HG03354 (cell line): ENCODE measurements at regions not wholly inside any gene's neighbourhood (a gene's known extent, or its start where the extent isn't known, plus 50 kb on each side); places are given as distances from the start of the nearest gene placed in this dataset.

Experiments
- ATAC-seq: cut with Tn5 transposase; IDR thresholded peaks from one replicate; pipeline ENCODE4 v1.9.1; 2021; ENCODE audit warnings: mild to moderate bottlenecking; ENCODE audit not compliant: unreplicated experiment, poor library complexity, severe bottlenecking

DNA sequence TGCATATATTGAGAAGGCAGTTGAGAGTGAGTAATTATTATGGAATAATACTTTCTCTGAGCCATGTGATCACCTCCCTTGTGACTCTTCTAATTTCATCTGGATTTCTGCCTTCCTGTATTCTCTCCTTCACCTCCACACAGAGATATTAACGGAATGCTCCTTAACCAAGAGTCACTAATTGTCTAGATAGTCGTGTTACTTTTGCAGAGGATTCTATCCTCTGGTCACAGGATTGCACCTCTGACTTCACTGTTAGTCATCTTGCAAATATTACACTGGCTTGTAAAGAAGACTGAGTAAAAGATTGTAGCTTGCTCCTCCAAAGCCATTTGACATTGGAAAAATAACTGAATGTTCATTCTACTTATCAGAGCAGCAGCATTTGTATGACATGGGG is 160.9 kb downstream of the SH2D1A start:
- no peak for ATAC-seq

DNA sequence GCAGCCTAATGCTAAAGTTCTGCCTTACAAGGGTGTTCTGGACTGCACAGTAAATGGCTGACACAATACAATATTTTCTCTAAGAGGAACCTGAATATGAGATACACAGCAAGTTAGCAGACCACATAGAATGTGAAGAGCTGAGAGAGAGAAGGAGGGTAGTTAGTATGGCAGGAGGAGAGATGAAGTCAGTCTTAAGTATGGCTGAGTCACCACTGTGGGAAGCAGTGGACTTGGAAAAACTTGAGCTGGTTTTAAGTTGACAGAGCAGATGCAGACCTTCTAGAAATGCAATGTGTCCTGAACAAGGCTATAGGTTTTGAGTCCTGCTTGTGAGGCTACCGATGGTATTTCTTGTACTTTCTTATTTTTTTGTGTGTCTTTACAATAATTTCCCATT is 172.5 kb downstream of the SH2D1A start:
- no peak for ATAC-seq

DNA sequence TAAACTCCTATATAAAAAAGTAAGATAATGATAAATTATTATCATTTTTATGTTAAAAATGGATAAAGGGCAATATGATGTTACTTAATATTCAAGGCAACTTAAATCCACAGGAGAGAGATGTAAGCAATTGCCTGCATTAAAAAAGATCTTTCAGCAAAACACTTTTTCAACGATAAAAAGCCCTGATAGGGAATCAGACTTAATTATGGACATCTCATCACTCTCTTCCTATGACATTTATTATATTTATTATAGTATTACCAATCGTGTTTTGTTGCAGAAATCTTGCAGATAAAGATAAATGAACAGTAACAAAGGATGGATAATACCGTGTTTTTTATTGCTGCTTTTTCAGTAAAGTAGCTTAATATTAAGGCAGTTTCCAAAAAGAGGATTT is 178.5 kb downstream of the SH2D1A start:
- no peak for ATAC-seq

DNA sequence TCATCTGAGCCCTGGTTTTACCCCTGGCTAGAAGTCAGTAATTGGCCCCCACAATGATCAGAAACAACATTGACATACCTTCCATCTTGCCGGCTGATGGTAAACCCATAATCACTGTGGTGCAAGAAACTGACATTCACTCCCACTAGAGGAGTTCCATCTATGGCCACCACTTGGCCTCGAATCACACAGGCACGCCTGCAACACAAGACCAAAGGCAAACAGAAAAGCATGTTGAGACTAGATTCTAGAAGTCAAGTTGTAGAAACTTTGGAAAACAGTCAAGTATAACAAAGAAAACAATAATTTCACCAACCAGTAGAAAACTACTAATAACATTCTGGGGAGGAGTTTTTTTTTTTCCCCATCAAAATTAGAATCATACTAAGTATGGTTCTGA is 183.4 kb downstream of the SH2D1A start:
- ATAC-seq = no peak

DNA sequence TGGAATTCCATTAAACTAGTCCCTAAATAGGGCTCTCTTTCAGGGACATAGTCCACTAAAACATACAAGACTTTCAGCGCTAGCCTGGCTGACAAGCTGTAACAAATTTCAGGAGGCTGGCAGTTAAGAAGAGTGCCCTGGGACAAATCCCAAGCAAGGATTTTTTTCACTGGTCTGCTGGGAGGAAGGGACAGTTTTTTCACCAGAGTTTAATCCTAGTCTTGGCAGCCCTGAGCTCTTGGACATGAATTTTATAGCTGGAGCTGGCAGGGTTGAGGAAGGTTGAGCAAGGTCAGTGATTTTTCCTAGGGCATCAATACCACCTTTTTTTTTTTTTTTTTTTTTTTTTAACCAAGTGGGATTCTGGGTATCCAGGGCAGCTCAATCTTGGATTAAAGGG is 184.4 kb downstream of the SH2D1A start:
- ATAC-seq = no peak

DNA sequence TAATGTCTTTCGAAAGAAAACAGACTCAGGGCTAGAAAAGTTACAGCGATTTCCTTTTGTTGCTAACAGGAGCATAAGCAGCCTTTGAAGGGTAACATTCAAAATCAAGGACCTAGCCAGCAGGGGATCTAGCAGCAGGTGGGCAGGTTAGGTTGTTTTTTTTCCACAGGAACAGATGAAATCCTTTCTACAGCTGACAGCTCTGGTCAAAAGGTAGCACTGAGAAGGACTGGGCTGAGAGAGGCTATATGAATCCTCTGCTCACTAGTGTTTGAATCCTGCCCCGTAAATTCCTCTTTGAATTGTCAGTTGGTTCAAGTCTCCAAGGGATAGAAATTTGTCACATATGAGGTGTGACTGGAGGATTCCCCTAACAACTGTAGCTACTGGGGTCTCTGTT is 188.2 kb downstream of the SH2D1A start:
- ATAC-seq = no peak

DNA sequence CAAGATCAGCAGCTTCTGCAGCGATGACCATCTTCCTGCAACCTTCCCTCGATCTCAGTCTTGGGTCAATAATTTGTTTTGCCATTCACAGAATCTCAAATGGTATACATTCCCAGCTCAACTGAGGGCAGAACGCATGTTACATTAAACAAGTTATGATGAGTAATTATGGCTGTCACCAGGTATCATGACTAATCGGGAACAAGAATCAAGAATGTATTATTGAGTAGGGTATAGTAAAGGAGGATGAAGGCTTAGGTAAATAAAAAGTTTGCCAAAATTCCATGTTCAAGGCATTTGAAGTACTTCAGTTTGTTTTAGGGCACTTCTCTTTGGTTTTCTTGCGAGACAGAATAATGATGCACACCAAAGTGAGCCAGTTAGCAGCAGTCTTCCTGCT is 194.1 kb downstream of the SH2D1A start:
- ATAC-seq = no peak

DNA sequence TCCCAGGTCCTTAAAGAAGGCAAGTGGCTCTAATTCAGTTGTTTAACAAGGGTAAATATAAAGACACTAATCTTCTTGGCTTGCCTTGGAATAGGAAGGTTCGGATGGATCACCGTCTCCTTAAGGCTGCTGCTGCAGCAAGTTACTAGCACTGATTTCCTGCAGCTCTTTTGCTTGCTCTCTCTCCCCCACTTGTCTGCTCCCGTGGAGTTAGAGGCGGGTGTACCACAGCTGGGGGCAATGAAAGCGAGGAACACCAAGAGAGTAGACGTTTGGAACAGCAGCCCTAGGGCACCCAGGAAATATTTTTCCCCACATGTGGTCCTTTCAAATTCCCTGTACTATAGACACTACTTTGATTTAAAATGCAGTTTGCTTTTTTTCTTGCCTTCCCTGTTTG is 202.2 kb downstream of the SH2D1A start:
- no peak for ATAC-seq

DNA sequence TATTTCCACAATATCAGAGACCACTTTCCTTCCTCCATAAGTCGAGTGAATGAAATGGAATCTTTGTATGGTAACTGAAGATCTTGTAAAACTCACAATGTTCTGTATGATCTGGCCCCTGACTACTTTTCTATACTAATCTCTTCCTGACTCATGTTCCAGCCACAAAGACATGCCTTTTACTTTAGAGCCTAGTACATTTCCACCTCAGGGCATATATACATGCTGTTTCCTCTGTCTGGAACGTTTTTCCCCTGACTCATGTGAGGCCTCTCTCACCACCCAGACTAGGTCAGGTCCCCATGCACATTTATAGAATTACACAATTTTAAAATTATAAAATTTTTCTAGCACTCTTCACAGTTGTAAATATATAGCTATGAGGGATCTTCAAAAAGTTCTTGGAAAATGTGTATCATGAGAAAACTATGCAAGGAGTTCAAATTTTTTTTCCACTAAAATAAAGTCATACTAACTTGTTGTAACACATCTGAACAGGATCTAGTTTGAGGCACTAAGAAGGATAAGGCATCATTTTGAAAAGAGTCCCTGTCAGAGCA is 208.8 kb downstream of the SH2D1A start:
- no peak for ATAC-seq

DNA sequence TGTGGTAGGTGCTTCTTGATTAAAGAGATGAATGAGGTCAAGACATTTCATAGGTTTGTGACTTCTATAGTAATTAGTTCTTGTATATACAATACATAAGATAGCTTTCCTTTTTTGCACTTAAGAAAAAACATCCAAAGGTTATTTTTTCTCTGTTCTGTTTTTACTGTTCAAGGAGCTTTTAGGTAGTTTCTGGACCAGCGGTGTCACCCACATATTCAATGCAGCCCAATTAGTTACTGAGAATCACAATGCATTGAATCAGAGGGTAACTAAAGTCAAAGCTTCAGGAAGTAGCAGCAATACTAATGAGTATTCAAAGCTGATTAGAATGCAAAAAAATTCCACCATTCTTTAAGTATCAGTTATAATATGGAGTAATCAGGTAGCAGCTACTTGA is 211.6 kb downstream of the SH2D1A start:
- ATAC-seq = no peak

DNA sequence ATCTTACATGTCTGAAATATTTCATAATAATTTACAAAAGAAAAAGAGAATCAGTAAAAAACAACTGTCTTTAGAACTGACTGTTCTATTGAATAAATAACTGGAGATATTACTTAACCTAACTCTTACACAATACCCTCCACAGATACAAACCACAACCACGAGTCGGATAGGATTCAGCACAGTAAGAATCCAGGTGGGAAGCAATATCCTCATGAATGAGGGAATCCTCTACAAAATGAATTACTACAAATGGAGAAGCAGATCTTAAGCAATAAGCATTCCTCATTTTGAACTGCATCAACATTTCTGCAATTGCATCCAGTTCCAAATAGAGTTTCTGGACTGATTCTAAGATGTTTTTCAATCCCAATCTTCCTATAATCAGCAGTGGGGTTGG is 227.1 kb downstream of the SH2D1A start:
- ATAC-seq = no peak

DNA sequence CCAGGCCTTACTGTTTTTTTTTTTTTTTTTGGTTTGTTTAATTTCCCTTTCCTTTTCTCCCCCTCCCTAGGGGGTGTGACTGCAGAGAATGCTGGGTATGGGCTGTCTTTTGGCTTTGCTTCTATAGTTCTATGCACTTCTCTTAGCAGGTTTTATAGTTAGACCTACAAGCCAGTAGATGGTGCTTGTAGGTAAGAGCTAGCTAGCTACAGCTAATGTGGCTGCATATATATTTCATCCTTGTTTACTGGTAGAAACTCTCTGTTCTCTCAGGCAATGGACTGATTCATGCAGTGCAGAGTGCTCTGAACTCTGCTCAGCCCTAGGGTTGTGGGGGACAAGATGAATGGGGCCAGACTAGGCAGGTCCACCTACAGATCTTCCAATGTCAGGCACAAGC is 246.4 kb downstream of the SH2D1A start:
- no peak for ATAC-seq

DNA sequence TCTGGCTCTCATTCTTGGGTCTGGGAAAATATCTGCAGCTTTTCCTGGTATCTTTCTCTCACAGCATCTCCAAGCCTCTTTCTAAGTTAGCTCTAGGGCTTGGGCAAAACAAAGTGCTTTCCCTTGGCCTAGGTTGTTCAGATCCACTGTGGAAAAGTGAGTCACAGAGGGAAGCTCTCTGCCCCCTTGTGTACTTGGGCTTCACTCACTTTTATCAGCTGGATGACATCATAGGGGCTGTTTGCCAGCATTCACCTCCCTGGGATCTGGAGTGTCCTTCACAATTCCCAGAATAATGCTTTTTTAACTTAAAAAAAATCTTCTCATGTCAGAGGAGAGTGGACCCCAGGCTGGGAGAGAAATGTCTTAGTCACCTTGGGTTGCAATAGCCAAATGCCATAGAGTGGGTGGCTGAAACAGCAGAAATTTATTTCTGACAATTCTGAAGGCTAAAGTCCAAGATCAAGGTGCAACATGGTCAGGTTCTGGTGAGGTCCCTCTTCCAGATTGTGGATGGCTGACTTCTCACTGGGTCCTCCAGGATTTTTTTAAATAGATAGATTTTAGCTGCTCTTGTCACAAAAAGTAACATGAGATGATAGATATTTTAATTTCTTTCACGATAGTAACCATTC is 247.8 kb downstream of the SH2D1A start:
- ATAC-seq = no peak

DNA sequence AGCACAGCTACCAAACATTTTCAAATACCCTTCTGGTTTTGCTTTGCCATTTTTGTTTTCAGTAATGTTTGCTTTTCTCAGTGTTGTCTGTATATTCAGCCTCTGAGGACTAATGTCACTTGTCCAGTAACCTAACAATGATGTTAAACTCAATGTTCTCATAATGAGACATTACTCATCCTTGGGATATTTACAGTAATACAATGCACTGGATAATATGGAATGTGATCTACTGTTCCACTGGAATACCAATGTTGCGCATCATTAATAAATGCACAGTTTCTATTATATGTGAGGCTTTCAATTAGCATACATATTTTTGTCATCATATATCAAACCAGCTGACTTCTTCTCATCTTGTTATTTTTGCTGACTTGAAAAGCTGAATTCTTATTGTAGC is 259.1 kb downstream of the SH2D1A start:
- ATAC-seq = no peak

DNA sequence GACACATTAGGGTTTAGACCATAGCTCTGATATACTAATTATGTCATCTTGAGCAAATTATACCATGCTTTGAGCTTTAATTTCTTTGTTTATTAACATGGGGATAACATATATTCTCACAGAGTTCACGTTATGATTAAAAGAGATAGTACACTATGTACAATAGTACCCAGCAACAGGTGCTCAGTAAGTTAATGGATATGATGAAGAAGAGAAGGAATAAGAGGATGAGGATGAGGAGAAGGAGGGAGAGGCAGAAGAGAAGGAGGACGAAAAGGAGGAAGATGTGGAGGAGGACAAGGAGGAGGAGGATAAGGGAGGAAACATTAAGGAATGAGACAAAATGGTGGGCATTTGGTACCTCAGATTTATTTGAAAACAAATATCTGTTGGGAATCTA is 260.4 kb downstream of the SH2D1A start:
- no peak for ATAC-seq

DNA sequence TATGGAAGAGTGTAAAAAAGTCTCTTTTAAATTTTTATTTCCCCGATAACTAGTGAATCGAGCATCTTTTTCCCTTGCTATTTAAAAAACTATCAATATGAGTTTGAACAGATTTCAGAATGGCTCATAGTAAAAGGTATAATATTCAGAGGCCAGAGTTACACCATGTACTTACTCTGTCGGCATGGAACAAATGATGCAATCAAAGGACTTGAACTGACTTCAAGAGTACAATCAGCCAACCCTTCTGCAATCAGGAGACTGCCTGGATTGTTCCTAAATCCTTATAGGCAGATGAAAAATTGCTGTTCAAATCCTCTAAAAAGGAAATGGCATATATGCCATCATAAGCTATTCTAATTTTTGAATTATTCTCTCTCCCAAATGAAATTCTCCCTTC is 273.3 kb downstream of the SH2D1A start:
- ATAC-seq = no peak

DNA sequence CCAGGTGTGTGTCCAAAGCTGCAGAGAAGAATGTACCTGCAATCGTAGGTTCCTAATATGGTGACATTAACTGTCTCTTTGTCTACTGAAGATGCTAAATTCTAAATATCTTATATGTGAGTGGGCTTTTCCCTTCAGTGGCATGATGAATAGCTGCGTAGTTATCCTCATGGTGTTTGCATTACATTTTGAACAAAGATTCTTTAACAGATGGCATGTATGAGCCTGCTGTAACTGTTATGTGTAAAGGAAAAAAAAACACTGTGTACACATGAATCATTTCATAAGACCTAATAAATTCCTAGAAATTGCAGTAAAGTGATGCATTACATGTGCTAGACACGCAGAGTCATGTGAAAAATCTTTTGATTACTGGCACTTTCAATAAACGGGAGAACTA is 288.0 kb downstream of the SH2D1A start:
- no peak for ATAC-seq

DNA sequence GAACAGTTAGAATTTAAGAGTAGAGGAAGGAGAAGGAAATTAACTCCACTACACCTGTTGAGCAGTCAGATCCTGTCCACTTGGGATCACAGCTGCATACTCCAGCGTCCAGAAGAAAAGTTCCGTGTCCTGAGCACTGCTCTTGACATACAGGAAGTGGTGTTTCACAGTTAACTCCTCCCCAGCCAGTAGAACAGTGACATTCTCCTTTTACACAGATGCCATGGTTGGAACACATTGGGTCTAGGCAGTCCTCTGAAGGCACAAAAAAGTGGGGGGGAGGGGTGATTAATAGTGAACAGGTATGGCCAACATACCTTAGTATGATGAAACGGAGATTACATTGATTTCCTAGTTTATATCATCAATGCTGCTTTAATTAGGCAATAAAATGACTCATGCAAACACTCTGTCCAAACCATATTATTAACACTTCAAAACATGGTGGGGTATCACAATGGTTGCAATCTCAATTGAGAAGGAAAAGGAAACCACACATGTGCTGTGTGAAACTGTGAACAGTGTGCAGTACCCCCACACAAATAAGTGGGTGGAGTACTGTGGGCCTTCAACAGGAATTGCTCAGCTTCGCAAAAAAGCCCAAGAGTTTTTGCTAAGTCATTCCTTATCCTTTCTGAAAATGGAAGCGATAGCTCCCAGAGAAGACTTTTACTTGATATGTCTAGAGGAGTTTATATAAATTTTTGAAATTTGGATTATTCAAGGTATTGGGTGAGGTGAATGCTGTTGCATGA is 295.6 kb downstream of the SH2D1A start:
- no peak for ATAC-seq

DNA sequence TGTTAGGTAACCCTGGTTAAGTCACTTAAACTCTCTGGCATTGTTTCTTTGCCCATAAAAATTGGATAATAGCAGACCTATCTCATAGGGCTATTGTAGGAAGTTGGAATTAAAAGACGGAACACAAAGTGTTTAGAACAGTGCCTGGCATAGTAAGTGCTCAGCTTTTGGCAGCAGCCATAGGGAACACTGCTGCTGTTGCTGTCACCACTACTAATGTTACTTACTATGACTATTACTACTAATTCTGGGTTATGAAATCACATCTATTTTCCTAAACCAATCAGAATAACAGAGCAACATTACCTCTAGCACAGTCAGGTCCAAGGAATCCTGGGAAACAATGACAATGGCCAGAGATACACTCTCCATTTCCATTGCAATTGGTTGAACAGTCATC is 300.0 kb downstream of the SH2D1A start:
- no peak for ATAC-seq

DNA sequence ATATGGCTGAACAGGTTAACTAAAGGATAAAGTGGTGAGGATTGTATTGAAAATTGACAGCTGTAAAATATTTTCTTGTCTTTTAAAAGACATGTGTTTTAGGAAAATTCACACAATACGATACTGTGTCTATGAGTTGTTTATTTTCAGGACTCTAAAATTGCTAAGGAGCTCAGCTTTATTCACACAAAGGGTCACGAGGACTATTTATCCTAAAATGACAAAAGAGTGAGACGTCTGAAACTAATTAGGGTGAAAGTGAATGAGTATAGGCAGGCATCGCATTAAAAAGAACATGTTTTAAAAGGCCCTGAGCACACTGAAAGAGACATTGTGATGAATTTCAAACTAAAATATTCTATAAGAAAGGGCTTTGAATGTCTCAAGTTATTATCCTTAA is 304.7 kb downstream of the SH2D1A start:
- no peak for ATAC-seq

DNA sequence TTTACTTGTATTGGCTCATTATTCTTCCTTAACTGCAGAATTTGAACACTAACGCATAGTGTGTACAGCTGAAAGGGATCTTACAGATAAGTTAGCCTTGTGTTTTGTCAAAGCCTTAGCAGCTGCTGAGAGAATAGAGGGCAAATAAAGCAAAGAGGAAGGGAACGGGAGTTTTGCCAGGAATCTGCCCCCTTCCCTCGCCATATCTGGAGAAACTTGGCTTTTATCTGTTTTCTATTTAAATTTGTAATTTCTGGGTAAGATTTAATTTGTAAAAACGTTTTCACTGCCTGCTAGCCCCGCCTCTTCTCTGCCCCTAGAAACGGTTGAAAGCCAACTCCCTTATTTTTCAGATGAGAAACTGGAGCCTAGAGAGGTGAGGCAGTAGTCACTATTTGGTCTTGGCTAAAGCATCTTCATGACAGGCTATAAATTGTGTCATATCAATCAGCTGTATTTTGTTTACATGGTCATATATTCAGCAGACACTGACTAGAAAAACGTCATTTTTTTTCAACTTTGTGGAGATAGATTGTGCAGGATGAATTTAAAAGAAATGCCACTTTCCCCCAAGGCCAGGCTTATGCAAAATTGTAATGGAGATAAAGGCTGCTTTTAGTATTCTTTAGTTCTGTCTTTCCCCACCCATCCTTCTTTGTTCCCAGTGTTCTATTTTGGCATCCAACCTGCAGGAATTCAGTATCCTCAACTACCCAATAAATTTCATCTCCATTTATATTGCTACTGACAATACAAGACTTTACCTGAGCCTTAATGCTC is 319.4 kb downstream of the SH2D1A start:
- ATAC-seq = no peak
